WI38 (cell line): ENCODE measurements at regions not wholly inside any gene's neighbourhood (a gene's known extent, or its start where the extent isn't known, plus 50 kb on each side); places are given as distances from the start of the nearest gene placed in this dataset.

ENCODE experiments used
- H3K4me3 ChIP-seq: 2 replicates; pipeline ENCODE4 v1.5.1; 2011; ENCODE audit warnings: low read depth, mild to moderate bottlenecking, control low read depth, low read length
- CTCF ChIP-seq: IDR thresholded peaks from 2 replicates; pipeline ENCODE4 v1.5.1; 2012; ENCODE audit warnings: low read depth, mild to moderate bottlenecking, control low read depth, low read length

GRCh38 chr9:20276762-20277161, 345.5 kb downstream of the MLLT3 start:
- no peak for TF ChIP-seq CTCF

GRCh38 chr9:20271723-20272122, 350.6 kb downstream of the MLLT3 start:
- TF ChIP-seq CTCF: no peak

More at GRCh38 chr9:20276762-20277161, 345.5 kb downstream of the MLLT3 start:
- no peak overlapping the region for H3K4me3 ChIP-seq

GRCh38 chr9:20271096-20271495, 351.2 kb downstream of the MLLT3 start:
- H3K4me3 ChIP-seq: no peak overlapping the region

More at GRCh38 chr9:20271723-20272122, 350.6 kb downstream of the MLLT3 start:
- H3K4me3 ChIP-seq: no peak overlapping the region

GRCh38 chr9:20270161-20270560, 352.1 kb downstream of the MLLT3 start:
- no peak overlapping the region for H3K4me3 ChIP-seq
- TF ChIP-seq CTCF: no peak

More at GRCh38 chr9:20271096-20271495, 351.2 kb downstream of the MLLT3 start:
- no peak for TF ChIP-seq CTCF

- H3K4me3 ChIP-seq: no peak overlapping the region
- no peak for TF ChIP-seq CTCF
Measured at GRCh38 chr9:20269620-20270019, 352.7 kb downstream of the MLLT3 start.

GRCh38 chr9:20264896-20265295, 357.4 kb downstream of the MLLT3 start:
- TF ChIP-seq CTCF: no peak
- H3K4me3 ChIP-seq: no peak overlapping the region

GRCh38 chr9:20262611-20263010, 359.7 kb downstream of the MLLT3 start:
- no peak for TF ChIP-seq CTCF
- no peak overlapping the region for H3K4me3 ChIP-seq
